Glomerular visceral epithelial cell (primary cell): ENCODE measurements at regions not wholly inside any gene's neighbourhood (a gene's known extent, or its start where the extent isn't known, plus 50 kb on each side); places are given as distances from the start of the nearest gene placed in this dataset.

Experiments
- DNase-seq: peaks from one replicate; pipeline ENCODE4 v3.0.0-alpha.2; 2016; ENCODE audit errors: extremely low spot score

GRCh38 chr2:789529-789928 lies 112.3 kb upstream of the TMEM18 start:
- DNase-seq: no peak

- no peak for DNase-seq
Observed at GRCh38 chr2:788227-789032, 111.2 kb upstream of the TMEM18 start.

GRCh38 chr2:784753-785152 lies 107.5 kb upstream of the TMEM18 start:
- DNase-seq: no peak

DNA sequence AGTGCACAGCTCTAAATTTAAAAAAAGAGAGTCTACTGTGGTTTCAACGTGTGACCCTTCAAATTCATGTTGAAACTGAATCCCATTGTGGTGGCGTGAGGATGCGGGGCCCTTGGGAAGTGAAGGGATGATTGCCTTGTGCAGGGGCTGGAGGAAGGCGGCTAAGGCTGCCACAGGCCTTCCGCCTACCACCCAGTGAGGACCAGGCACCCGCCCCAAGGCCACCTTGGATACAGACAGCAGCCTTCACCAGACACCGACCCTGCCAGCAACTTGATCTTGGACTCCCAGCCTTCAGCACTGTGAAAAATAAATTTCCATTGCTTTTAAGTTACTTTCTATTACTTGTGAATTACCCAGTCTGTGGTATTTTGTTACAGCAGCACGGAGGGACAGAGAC lies 103.4 kb upstream of the TMEM18 start:
- DNase-seq: no peak

DNA sequence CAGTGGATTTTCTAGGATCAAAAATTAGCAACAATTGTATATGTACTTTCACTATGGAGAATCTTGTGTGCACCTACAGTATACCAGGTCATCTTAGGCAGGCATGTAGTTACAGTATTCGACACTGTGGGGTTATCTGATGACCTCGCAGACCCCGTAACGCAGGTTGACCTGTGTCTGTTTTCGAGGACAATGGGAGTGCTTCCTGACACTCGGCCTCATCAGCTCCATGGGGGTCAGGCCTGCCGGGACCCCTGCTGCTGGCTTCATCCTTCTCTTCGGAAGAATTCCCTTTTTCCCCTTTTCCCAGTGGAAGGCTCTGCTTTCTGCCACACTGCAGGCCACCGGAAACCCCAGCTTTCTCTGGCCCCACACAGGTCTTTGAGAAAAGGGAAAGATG lies 102.8 kb upstream of the TMEM18 start:
- no peak for DNase-seq

DNA sequence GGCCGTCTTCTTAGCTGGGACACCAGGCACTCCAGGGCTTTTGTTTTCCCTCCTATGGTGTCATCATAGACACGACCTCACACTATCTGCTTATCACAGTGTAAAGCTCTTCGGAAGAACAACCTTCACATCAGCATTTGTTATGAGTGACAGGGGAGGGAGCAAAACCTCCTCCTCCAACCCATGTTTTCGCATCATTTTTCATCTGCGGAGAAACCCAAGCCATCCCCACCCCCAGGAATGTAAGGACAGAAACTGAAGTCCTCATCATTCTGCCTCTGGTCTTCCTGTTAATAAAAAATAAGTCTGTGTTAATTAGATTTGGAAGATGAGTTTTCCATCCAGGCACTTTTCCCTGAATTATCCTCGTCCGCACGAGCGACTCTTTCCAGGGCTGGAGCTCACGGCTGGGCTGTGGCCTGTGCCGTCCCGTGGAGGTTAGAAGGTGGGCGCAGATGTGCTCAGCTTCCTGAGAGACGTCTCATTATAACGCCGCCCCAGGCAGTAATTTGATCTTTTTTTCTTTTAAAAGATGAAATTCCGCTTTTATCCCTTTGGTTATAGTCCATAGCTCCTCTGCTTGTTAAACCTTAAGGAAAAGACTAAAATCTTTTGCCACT lies 101.6 kb upstream of the TMEM18 start:
- no peak for DNase-seq

- no peak for DNase-seq
Observed at GRCh38 chr2:777546-777945, 100.3 kb upstream of the TMEM18 start.

GRCh38 chr2:777051-777450 lies 99.8 kb upstream of the TMEM18 start:
- DNase-seq: no peak

- DNase-seq: no peak
Observed at GRCh38 chr2:776487-776886, 99.3 kb upstream of the TMEM18 start.

- DNase-seq: no peak
Observed at GRCh38 chr2:776038-776437, 98.8 kb upstream of the TMEM18 start.

DNA sequence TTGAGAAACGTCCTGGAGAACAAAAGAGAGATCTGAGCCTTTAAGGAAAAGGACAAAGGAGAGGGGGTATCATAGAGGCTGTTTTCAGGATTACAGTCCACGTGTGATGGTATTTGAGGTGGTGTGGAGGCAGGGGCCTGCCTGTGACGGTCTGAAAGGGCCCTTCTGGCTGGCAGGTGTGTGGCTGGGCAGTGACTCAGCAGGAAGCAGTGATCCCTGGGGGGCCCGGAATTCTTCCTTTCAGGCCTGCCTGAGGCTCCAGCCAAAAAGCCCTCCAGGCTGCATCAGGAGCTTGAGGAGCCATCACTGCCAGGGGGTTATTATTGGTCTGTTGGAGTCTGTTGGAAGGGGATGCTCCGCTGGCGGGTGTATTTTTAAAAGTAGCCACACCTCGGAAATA lies 97.2 kb upstream of the TMEM18 start:
- DNase-seq: no peak

- DNase-seq: no peak
Observed at GRCh38 chr2:773256-774160, 96.3 kb upstream of the TMEM18 start.

DNA sequence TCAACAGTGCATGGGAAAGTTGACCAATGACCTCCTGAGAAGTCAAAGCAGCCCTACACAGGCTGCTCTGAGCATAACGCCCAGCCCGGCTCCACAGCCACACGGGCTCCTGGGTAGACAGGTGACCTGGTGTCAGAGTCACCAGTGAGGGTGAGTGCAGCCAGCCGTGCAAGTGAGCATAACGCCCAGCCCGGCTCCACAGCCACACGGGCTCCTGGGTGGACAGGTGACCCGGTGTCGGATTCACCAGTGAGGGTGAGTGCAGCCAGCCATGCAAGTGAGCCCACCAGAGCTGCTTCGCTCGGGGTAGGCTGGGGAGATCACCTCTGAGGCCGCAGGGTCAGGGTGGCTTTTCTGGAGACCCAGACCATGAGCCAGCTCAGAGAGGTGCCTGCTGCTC lies 94.3 kb upstream of the TMEM18 start:
- DNase-seq: no peak

DNA sequence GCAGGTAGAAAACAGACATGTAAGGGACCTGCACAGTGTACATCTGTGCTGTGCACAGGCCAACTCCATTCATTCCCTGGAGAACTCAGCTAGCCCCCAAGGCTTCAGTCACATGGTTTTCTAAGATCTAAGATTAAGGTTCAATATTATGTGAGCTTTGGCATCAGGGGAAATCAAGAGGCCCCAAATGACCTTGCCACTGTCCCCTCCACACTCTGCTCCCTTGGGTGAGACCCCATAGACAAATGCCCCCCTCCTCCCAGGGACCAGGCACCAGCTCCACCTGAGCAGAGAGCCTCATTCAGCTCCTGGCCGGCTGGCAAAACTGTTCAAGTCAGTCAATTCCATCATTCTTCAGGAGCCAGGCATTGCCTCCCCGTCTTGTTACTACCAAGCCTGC lies 93.6 kb upstream of the TMEM18 start:
- DNase-seq: no peak

DNA sequence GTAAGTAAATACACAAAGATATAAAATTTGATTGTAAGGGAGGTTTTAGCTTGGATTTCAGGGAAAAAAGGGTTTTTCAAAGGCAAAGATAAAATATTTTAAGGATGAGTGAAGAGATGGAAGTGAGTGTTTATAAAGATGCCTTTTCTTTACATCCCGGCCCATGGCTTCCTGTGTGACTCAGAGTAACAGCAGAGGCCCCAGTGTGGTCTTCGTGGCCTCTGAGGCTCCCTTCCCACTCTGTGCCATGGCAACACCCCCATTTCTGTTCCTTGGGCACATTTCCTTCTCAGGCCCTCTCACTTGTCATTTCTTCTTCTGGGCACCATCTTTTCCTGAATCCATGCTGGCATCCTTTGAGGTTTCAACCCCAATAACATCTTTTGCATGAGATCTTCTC lies 92.6 kb upstream of the TMEM18 start:
- DNase-seq: no peak

- no peak for DNase-seq
Observed at GRCh38 chr2:768451-768850, 91.2 kb upstream of the TMEM18 start.

DNA sequence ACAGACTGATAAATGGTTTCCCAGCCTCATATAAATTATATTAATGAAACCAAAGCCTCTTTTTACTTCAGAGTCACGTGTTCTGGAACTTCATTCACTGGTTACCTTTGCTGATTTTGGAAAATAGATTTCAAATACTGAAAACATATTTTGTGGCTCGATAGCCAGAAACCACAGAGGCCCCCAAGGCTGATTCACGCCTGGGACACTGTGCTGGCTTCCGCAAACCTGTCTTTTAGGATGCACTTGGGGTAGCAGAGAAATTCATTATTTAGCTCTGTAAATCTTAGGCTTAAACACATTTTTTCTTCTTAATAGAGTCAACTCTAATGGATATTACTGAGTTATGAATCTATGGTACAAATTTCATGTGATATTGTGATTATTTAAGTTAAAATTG lies 90.7 kb upstream of the TMEM18 start:
- no peak for DNase-seq

DNA sequence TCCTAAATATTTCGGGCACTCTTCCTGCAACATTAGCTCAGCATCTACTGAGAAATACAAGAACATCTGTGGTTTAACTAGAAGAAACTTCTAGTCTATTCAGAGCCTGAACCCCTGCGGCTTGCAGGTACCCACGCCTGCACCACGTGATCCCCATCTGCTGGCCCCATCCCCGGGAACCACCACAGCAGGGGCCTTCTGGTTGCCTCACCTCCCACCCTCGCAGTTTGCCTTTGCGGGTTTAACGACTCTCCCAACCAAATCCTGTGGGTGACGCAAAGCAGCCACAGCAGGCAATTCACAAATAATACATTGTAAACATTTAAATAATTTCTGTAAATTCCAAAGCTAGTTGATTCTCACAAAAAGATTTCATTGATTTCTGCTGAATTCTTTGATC lies 90.2 kb upstream of the TMEM18 start:
- no peak for DNase-seq

- no peak for DNase-seq
Observed at GRCh38 chr2:766255-766654, 89.0 kb upstream of the TMEM18 start.

- DNase-seq: no peak
Observed at GRCh38 chr2:765369-765768, 88.2 kb upstream of the TMEM18 start.

GRCh38 chr2:763766-764525 lies 86.7 kb upstream of the TMEM18 start:
- DNase-seq: no peak

- DNase-seq: no peak
Observed at GRCh38 chr2:762646-763045, 85.4 kb upstream of the TMEM18 start.
